HepG2 (cell line): ENCODE measurements at regions not wholly inside any gene's neighbourhood (a gene's known extent, or its start where the extent isn't known, plus 50 kb on each side); places are given as distances from the start of the nearest gene placed in this dataset.

ENCODE experiments used
- AFF4 ChIP-seq: sonication (generic); formaldehyde crosslinking; IDR thresholded peaks from 2 replicates; pipeline ENCODE4 v1.4.0; 2020; ENCODE audit warnings: missing genetic modification reagents
- EHMT2 ChIP-seq: fragments of 200-600 bp; sonication (generic); IDR thresholded peaks from 2 replicates; pipeline ENCODE4 v1.7.0; 2017; ENCODE audit warnings: antibody characterized with exemption, low read depth, low read length, borderline replicate concordance
- NR2C2 ChIP-seq: sonication (generic); formaldehyde crosslinking; IDR thresholded peaks from 2 replicates; pipeline ENCODE4 v1.4.0; 2020; ENCODE audit warnings: missing genetic modification reagents, mild to moderate bottlenecking, moderate library complexity, borderline replicate concordance
- ZNF609 ChIP-seq: sonication (generic); formaldehyde crosslinking; IDR thresholded peaks from 2 replicates; pipeline ENCODE4 v1.4.0; 2020; ENCODE audit warnings: mild to moderate bottlenecking, missing genetic modification reagents, borderline replicate concordance

- TF ChIP-seq ZNF609 (CRISPR knock-in tag) (no peak), EHMT2 (no peak), AFF4 (CRISPR knock-in tag) (no peak), NR2C2 (CRISPR knock-in tag) (no peak)
- TF ChIP-seq, all 625 proteins: peak for 0
Observed at GRCh38 chr3:81823882-81824395, 62.5 kb upstream of the GBE1 start (continued).
